ENCODE measurements at regions not wholly inside any gene's neighbourhood (a gene's known extent, or its start where the extent isn't known, plus 50 kb on each side); places are given as distances from the start of the nearest gene placed in this dataset.

GRCh38 chrX:65148232-65148631 lies 172.0 kb upstream of the ZC4H2 start:
- H3K4me3 Mint-ChIP-seq: no peak overlapping the region
- H3F3A ChIP-seq (replicated peaks; ENCODE audit: low read depth): no peaks in the 10 kb centered on the region
- no peak for DNase-seq (ENCODE audit: low spot score)
- no peak for ATAC-seq
- H3K9me2 ChIP-seq (ENCODE audit: insufficient read depth): no peaks in the 10 kb centered on the region
- no peaks in the 10 kb centered on the region for H3K27me3 ChIP-seq (ENCODE audit: insufficient read depth)
- peaks cover 9% of the 10 kb centered on the region for H3K27me3 Mint-ChIP-seq (ENCODE audit: insufficient read depth, low read depth, poor library complexity)
- no peak overlapping the region for H3K4me2 ChIP-seq
- no peaks in the 10 kb centered on the region for H4K20me1 ChIP-seq (replicated peaks; ENCODE audit: insufficient read depth)
- H2AFZ ChIP-seq: no peak overlapping the region
- H3K4me3 ChIP-seq: no peak overlapping the region
- peaks cover 20% of the 10 kb centered on the region; the same call in 2 of the 3 replicates for H3K36me3 Mint-ChIP-seq (ENCODE audit: low read depth)
- H3K36me3 ChIP-seq (ENCODE audit: insufficient read depth): no peaks in the 10 kb centered on the region
- H3K27ac ChIP-seq (ENCODE audit: low read depth): no peak overlapping the region
- no peaks in the 10 kb centered on the region for H3K4me1 ChIP-seq (ENCODE audit: insufficient read depth)
- TF ChIP-seq REST (IDR thresholded peaks at IDR 0.05; ENCODE audit: unreplicated experiment) (no peak), STAT1 (IDR thresholded peaks at IDR 0.05; ENCODE audit: unreplicated experiment) (no peak), JUNB (IDR thresholded peaks at IDR 0.05; ENCODE audit: unreplicated experiment) (no peak), EZH2 (IDR thresholded peaks at IDR 0.05; ENCODE audit: low read depth, unreplicated experiment) (no peak), ETS1 (IDR thresholded peaks at IDR 0.05) (no peak), ZNF114 (CRISPR knock-in tag; IDR thresholded peaks at IDR 0.05) (no peak), CREB1 (CRISPR knock-in tag; IDR thresholded peaks at IDR 0.05; ENCODE audit: low read depth) (no peak), POLR2AphosphoS5 (IDR thresholded peaks at IDR 0.05; ENCODE audit: low read depth) (no peak), EZH2phosphoT487 (IDR thresholded peaks at IDR 0.05; ENCODE audit: unreplicated experiment) (no peak), CTCF (conservative IDR thresholded peaks at IDR 0.05; ENCODE audit: low read depth in 2 of 2) (no peak), ZNF462 (CRISPR knock-in tag; IDR thresholded peaks at IDR 0.05) (no peak), NANOG (IDR thresholded peaks at IDR 0.05; ENCODE audit: borderline replicate concordance) (no peak), ZNF331 (CRISPR knock-in tag; IDR thresholded peaks at IDR 0.05; ENCODE audit: low read depth) (no peak)
- H3K79me2 ChIP-seq (replicated peaks; ENCODE audit: insufficient read depth): no peaks in the 10 kb centered on the region
- H3K9me3 Mint-ChIP-seq: peaks cover 10% of the 10 kb centered on the region; the same call in 2 of the 3 replicates
- no peaks in the 10 kb centered on the region for H3K4me1 Mint-ChIP-seq
- no peak overlapping the region for H3K27ac Mint-ChIP-seq
